ENCODE measurements at regions not wholly inside any gene's neighbourhood (a gene's known extent, or its start where the extent isn't known, plus 50 kb on each side); places are given as distances from the start of the nearest gene placed in this dataset.

- H3K9me3 ChIP-seq (ENCODE audit: severe bottlenecking), result no peaks in the 10 kb centered on the region
- H3K4me3 ChIP-seq (ENCODE audit: severe bottlenecking), result no peak overlapping the region
- H3K27ac ChIP-seq (ENCODE audit: poor library complexity, severe bottlenecking), result no peak overlapping the region
- H3K27me3 ChIP-seq (ENCODE audit: insufficient read depth, poor library complexity, severe bottlenecking), result no peaks in the 10 kb centered on the region
- no peaks in the 10 kb centered on the region for H3K36me3 ChIP-seq (ENCODE audit: low read depth)
- no peaks in the 10 kb centered on the region for H3K4me1 ChIP-seq (ENCODE audit: insufficient read depth, poor library complexity, severe bottlenecking)
- DNase-seq (ENCODE audit: low spot score), result no peak
- no peak for ATAC-seq (ENCODE audit: low read depth)
- TF ChIP-seq CTCF (IDR thresholded peaks at IDR 0.05; ENCODE audit: poor library complexity, severe bottlenecking), result no peak
Observed at GRCh38 chr13:105327581-105328126, 1207.8 kb downstream of the EFNB2 start.

- Histone ChIP-seq H3K9me3 (ENCODE audit: severe bottlenecking) (no peaks in the 10 kb centered on the region), H3K36me3 (ENCODE audit: low read depth) (no peaks in the 10 kb centered on the region), H3K27ac (ENCODE audit: poor library complexity, severe bottlenecking) (no peak overlapping the region), H3K4me3 (ENCODE audit: severe bottlenecking) (no peak overlapping the region), H3K27me3 (ENCODE audit: insufficient read depth, poor library complexity, severe bottlenecking) (no peaks in the 10 kb centered on the region), H3K4me1 (ENCODE audit: insufficient read depth, poor library complexity, severe bottlenecking) (no peaks in the 10 kb centered on the region)
- no peak for ATAC-seq (ENCODE audit: low read depth)
- no peak for DNase-seq (ENCODE audit: low spot score)
- TF ChIP-seq CTCF (IDR thresholded peaks at IDR 0.05; ENCODE audit: poor library complexity, severe bottlenecking), result no peak
Observed at GRCh38 chr13:105319875-105320274, 1215.6 kb downstream of the EFNB2 start.

GRCh38 chr13:105316731-105317130 lies 1218.7 kb downstream of the EFNB2 start:
- no peaks in the 10 kb centered on the region for H3K9me3 ChIP-seq (ENCODE audit: severe bottlenecking)
- no peak for ATAC-seq (ENCODE audit: low read depth)
- no peak for TF ChIP-seq CTCF (IDR thresholded peaks at IDR 0.05; ENCODE audit: poor library complexity, severe bottlenecking)
- no peak overlapping the region for H3K27ac ChIP-seq (ENCODE audit: poor library complexity, severe bottlenecking)
- no peaks in the 10 kb centered on the region for H3K4me1 ChIP-seq (ENCODE audit: insufficient read depth, poor library complexity, severe bottlenecking)
- no peak for DNase-seq (ENCODE audit: low spot score)
- no peaks in the 10 kb centered on the region for H3K36me3 ChIP-seq (ENCODE audit: low read depth)
- H3K27me3 ChIP-seq (ENCODE audit: insufficient read depth, poor library complexity, severe bottlenecking), result no peaks in the 10 kb centered on the region
- no peak overlapping the region for H3K4me3 ChIP-seq (ENCODE audit: severe bottlenecking)

- ATAC-seq (ENCODE audit: low read depth) (no peak), DNase-seq (ENCODE audit: low spot score) (no peak)
- no peaks in the 10 kb centered on the region for H3K4me1 ChIP-seq (ENCODE audit: insufficient read depth, poor library complexity, severe bottlenecking)
- H3K36me3 ChIP-seq (ENCODE audit: low read depth), result no peaks in the 10 kb centered on the region
- no peaks in the 10 kb centered on the region for H3K9me3 ChIP-seq (ENCODE audit: severe bottlenecking)
- H3K27ac ChIP-seq (ENCODE audit: poor library complexity, severe bottlenecking), result no peak overlapping the region
- H3K27me3 ChIP-seq (ENCODE audit: insufficient read depth, poor library complexity, severe bottlenecking), result no peaks in the 10 kb centered on the region
- TF ChIP-seq CTCF (IDR thresholded peaks at IDR 0.05; ENCODE audit: poor library complexity, severe bottlenecking), result no peak
- H3K4me3 ChIP-seq (ENCODE audit: severe bottlenecking), result no peak overlapping the region
Observed at GRCh38 chr13:105312906-105313305, 1222.6 kb downstream of the EFNB2 start.

- no peak for ATAC-seq (ENCODE audit: low read depth)
Observed at GRCh38 chr13:105311094-105311493, 1224.4 kb downstream of the EFNB2 start.

More at GRCh38 chr13:105311094-105311493, 1224.4 kb downstream of the EFNB2 start:
- no peak overlapping the region for H3K4me3 ChIP-seq (ENCODE audit: severe bottlenecking)
- H3K27ac ChIP-seq (ENCODE audit: poor library complexity, severe bottlenecking), result no peak overlapping the region
- DNase-seq (ENCODE audit: low spot score), result no peak
- no peaks in the 10 kb centered on the region for H3K36me3 ChIP-seq (ENCODE audit: low read depth)
- TF ChIP-seq CTCF (IDR thresholded peaks at IDR 0.05; ENCODE audit: poor library complexity, severe bottlenecking), result no peak
- H3K27me3 ChIP-seq (ENCODE audit: insufficient read depth, poor library complexity, severe bottlenecking), result no peaks in the 10 kb centered on the region
- no peaks in the 10 kb centered on the region for H3K4me1 ChIP-seq (ENCODE audit: insufficient read depth, poor library complexity, severe bottlenecking)
- H3K9me3 ChIP-seq (ENCODE audit: severe bottlenecking), result no peaks in the 10 kb centered on the region

Measured in RWPE2 (cell line).